Mesothelial cell of epicardium (in vitro differentiated cells): ENCODE measurements at regions not wholly inside any gene's neighbourhood (a gene's known extent, or its start where the extent isn't known, plus 50 kb on each side); places are given as distances from the start of the nearest gene placed in this dataset.

Experiments
- DNase-seq, 2 experiments: peaks; one replicate each; pipeline ENCODE4 v3.0.0; 2021; ENCODE audit warnings: low spot score in 2 of 2; ENCODE audit not compliant: unreplicated experiment in 2 of 2
- H3K27ac Mint-ChIP-seq: 2 replicates; pipeline ENCODE4 v1.8.0; 2021; ENCODE audit warnings: mixed read lengths
- H3K27me3 Mint-ChIP-seq: 2 replicates; pipeline ENCODE4 v1.8.0; 2021; ENCODE audit warnings: low read depth, mixed read lengths
- H3K36me3 Mint-ChIP-seq: 2 replicates; pipeline ENCODE4 v1.8.0; 2021; ENCODE audit warnings: mixed read lengths
- H3K4me1 Mint-ChIP-seq: 2 replicates; pipeline ENCODE4 v1.8.0; 2021; ENCODE audit warnings: mixed read lengths
- H3K4me3 Mint-ChIP-seq: 2 replicates; pipeline ENCODE4 v1.8.0; 2021; ENCODE audit warnings: mild to moderate bottlenecking, moderate library complexity, mixed read lengths
- H3K9me3 Mint-ChIP-seq: 2 replicates; pipeline ENCODE4 v1.8.0; 2021; ENCODE audit warnings: mixed read lengths
- TF ChIP-seq, protein P1 (sequence below): fragments of 200-600 bp; sonication (generic); IDR thresholded peaks from one replicate; pipeline ENCODE4 v1.5.0; 2021; ENCODE audit warnings: antibody characterized with exemption; ENCODE audit not compliant: unreplicated experiment

DNA sequence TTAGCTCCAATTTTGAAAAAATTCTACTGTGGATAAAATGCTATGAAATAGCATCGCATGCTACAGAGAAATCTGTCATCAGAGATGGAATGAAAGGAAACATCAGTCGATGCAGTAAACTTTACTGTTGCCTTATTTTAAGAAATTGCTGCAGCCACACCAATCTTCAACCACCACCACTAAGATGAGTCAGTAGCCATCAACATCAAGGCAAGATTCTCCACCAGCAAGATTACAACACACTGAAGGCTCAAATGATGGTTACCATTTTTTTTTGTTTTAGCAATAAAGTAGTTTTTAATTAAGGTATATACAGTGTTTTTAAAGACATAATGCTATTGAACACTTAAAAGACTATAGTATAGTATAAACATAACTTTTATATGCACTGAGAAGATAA, 95.6 kb upstream of the JUN start:
- Mint-ChIP-seq H3K9me3 (peaks cover 15% of the 10 kb centered on the region), H3K4me1 (peaks cover 24% of the 10 kb centered on the region), H3K27ac (no peak overlapping the region), H3K4me3 (no peak overlapping the region), H3K27me3 (no peaks in the 10 kb centered on the region), H3K36me3 (no peaks in the 10 kb centered on the region)
- DNase-seq: no peak
- TF ChIP-seq, protein P1, sequence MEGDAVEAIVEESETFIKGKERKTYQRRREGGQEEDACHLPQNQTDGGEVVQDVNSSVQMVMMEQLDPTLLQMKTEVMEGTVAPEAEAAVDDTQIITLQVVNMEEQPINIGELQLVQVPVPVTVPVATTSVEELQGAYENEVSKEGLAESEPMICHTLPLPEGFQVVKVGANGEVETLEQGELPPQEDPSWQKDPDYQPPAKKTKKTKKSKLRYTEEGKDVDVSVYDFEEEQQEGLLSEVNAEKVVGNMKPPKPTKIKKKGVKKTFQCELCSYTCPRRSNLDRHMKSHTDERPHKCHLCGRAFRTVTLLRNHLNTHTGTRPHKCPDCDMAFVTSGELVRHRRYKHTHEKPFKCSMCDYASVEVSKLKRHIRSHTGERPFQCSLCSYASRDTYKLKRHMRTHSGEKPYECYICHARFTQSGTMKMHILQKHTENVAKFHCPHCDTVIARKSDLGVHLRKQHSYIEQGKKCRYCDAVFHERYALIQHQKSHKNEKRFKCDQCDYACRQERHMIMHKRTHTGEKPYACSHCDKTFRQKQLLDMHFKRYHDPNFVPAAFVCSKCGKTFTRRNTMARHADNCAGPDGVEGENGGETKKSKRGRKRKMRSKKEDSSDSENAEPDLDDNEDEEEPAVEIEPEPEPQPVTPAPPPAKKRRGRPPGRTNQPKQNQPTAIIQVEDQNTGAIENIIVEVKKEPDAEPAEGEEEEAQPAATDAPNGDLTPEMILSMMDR: no peak

DNA sequence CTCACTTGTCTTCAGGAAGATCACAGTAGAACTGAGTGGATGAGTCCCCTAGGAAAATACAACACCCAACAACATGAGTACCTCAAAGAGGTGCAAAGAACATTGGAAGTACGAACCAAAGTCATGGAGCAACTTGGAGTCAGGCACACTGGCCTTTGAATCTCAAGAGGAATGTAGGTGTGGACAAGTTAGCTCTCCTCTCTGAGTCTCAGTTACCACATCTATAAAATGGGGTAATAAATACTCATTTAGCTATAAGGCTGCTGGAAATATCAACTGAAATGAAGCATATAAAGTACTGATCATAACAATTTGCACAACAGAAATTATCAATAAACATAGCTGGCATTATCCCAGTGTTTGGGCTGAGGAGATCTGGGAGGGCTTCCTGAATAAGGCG, 96.7 kb upstream of the JUN start:
- Mint-ChIP-seq H3K9me3 (peaks cover 15% of the 10 kb centered on the region), H3K36me3 (no peaks in the 10 kb centered on the region), H3K4me1 (peaks cover 20% of the 10 kb centered on the region), H3K4me3 (no peak overlapping the region), H3K27me3 (no peaks in the 10 kb centered on the region), H3K27ac (no peak overlapping the region)
- TF ChIP-seq, protein P1: no peak
- DNase-seq: no peak

DNA sequence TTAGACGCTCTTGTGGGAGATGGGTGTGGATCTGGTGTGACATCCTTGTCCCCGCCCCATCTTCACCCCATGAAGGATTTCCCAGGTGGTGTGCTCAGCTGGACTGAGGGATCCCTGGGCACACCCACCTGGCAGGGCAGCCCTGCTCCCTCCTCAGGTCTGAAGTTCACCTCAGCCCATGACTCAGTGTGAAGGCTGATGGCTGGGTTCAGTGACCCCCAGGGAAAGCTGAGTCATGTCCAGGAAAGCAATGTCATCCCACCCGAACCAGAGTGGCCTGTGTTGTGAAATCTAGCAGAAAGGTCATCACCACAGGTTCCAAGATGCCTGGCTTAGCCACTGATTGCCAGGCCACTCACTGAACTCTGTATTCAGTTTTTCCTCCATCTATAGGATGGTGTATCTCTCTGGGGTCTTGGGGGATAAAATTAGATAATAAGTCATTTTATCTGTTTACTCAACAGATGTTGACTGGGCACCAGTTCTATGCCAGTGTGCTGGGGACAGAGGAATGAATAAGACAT, 97.7 kb upstream of the JUN start:
- DNase-seq: no peak
- Mint-ChIP-seq H3K36me3 (no peaks in the 10 kb centered on the region), H3K4me1 (peaks cover 24% of the 10 kb centered on the region), H3K9me3 (peaks cover 15% of the 10 kb centered on the region), H3K4me3 (no peak overlapping the region), H3K27ac (no peak overlapping the region), H3K27me3 (no peaks in the 10 kb centered on the region)
- TF ChIP-seq, protein P1: no peak

DNA sequence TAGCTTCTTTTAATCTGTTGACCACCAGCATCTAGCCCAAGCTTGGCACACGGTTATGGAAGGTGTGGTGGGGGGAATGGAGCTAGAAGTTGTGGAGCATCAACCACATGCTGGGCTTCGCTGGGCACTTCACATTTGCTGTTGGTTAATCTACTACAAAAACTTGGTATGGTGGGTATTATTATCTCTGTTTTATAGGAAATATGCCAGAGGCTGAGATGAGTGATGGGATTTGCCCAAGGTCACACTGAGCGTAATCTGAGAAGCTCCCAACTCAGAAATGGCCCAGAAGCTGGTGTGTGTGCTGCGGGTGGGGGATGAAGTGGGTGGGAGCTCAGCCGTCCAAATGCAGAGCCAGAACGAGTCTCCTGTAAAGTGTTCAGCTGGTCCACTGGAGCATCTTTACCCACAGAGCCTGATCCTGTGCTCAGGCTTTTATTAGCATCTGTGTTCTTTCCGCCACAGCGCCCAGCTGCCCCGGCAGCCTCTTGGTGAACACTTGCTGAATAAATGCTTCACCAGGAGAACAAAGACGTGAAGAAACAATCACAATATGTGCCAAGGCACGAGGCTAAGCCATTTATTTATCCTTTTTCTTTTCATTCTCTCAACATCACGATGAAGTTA, 98.6 kb upstream of the JUN start:
- Mint-ChIP-seq H3K4me3 (no peak overlapping the region), H3K9me3 (peaks cover 15% of the 10 kb centered on the region), H3K27ac (no peak overlapping the region), H3K27me3 (no peaks in the 10 kb centered on the region), H3K36me3 (no peaks in the 10 kb centered on the region), H3K4me1 (peaks cover 29% of the 10 kb centered on the region)
- DNase-seq: no peak
- TF ChIP-seq, protein P1: no peak

DNA sequence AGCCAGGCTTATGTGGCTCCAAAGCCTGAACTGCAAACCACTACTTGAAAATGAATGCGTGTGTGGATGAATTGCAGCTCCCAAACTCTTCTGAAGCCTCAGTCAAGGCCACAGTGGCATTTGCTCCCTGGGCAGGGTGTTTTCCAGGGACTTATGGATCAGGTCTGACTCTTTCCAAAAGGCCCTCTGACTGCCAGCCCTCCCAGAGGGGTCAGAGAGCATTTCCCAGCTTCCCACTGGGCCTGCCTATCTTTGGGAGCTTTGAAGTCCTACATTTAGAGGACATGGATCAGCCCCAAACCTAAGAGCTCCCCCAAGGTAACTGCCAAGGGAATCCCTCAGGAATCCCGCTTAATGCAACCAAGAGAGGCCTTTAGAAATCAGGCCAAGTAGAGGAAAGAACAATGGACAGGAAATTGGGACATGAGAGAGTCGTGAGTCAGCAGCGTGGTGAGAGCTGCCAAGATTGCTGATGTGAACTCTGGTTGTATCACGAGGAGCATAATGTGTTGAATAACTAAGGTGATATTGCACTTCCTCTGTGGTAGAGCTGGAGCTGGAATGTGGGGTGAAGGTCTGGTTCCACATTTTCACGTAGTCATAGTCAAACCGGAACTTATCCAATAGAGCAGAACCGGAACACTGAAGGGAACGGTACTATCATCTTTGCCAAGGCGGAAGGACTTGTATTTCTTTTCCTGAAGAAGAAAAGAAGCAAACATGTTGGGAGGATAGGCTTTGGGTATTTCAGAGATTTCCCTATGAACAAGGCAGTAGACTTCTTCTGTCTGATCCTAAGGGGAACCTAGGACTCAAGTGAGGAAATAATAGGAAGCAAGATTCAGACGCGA, 99.4 kb upstream of the JUN start:
- peaks cover 29% of the 10 kb centered on the region for H3K4me1 Mint-ChIP-seq
- peak overlapping the region; percentile 76 for H3K27ac Mint-ChIP-seq
- no peak overlapping the region for H3K4me3 Mint-ChIP-seq
- TF ChIP-seq, protein P1: no peak
- no peaks in the 10 kb centered on the region for H3K27me3 Mint-ChIP-seq
- no peak for DNase-seq
- no peaks in the 10 kb centered on the region for H3K36me3 Mint-ChIP-seq
- H3K9me3 Mint-ChIP-seq: peaks cover 11% of the 10 kb centered on the region
